Bronchial epithelial cell (primary cell): ENCODE measurements at regions not wholly inside any gene's neighbourhood (a gene's known extent, or its start where the extent isn't known, plus 50 kb on each side); places are given as distances from the start of the nearest gene placed in this dataset.

ENCODE experiments used
- DNase-seq: peaks from one replicate; pipeline ENCODE4 v3.0.0-alpha.2; 2010; ENCODE audit warnings: low read depth
- FAIRE-seq: peaks from 2 replicates; lab custom pipeline; 2011; peaks lifted over from hg19 to GRCh38; lab: Jason Lieb, UNC
- H3K27me3 ChIP-seq: 2 replicates; pipeline ENCODE4 v1.5.1; 2011; ENCODE audit warnings: low read length; ENCODE audit not compliant: control insufficient read depth, insufficient read depth
- H3K36me3 ChIP-seq: 2 replicates; pipeline ENCODE4 v1.5.1; 2011; ENCODE audit warnings: low read length; ENCODE audit not compliant: control insufficient read depth, insufficient read depth
- H3K4me3 ChIP-seq: 2 replicates; pipeline ENCODE4 v1.5.1; 2011; ENCODE audit warnings: mild to moderate bottlenecking, low read depth, low read length, control low read depth
- TF ChIP-seq, protein P1 (sequence below): IDR thresholded peaks from 2 replicates; pipeline ENCODE4 v1.5.1; 2011; ENCODE audit warnings: mild to moderate bottlenecking, moderate library complexity, low read length, control low read depth, inconsistent platforms; ENCODE audit not compliant: insufficient read depth, severe bottlenecking

- DNase-seq (no peak), FAIRE-seq (no peak)
- H3K27me3 ChIP-seq: no peaks in the 10 kb centered on the region
- TF ChIP-seq, protein P1, sequence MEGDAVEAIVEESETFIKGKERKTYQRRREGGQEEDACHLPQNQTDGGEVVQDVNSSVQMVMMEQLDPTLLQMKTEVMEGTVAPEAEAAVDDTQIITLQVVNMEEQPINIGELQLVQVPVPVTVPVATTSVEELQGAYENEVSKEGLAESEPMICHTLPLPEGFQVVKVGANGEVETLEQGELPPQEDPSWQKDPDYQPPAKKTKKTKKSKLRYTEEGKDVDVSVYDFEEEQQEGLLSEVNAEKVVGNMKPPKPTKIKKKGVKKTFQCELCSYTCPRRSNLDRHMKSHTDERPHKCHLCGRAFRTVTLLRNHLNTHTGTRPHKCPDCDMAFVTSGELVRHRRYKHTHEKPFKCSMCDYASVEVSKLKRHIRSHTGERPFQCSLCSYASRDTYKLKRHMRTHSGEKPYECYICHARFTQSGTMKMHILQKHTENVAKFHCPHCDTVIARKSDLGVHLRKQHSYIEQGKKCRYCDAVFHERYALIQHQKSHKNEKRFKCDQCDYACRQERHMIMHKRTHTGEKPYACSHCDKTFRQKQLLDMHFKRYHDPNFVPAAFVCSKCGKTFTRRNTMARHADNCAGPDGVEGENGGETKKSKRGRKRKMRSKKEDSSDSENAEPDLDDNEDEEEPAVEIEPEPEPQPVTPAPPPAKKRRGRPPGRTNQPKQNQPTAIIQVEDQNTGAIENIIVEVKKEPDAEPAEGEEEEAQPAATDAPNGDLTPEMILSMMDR: no peak
- H3K4me3 ChIP-seq: no peak overlapping the region
- H3K36me3 ChIP-seq: no peaks in the 10 kb centered on the region
These were observed 344.6 kb upstream of the MARCKS start for GRCh38 chr6:113512576-113512975.

DNA sequence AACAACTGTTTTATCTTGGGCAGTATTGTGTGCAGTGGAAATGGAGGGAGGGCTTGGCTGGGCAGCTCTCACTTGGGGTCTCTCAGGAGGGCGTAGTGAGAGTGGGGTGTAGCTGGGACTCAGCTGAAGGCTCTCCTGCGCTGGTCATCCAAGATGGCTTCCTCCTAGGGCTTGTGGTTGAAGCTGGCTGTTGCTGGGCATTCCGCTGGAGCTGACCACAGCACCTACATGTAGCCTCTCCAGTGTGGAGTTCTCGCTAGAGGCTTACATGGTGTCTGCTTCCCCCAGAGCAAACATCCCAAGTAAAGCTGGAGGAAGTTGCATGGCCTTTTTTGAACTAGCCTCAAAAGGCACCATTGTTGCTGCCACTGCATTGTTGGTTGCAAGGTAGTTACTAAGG lies 344.1 kb upstream of the MARCKS start:
- no peak overlapping the region for H3K4me3 ChIP-seq
- TF ChIP-seq, protein P1: no peak
- FAIRE-seq: no peak

DNA sequence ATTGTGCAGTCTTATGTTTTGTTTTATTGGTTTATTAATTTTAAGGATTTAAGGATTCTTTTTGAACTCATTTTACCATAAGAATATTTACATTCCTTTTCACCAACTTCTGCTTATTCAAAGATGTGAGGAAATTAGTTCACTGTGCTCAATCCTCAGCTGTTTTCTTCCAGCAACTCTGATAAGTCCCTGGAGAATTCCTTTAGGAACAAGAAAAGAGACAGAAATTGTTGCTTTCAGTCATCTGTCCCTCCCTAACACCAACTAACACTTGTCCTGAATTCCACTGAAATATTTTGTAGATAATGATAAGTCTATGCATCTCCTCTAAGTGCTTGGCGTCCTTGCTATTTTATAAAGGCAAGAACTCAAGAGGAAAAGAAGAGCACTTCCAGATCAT lies 334.8 kb upstream of the MARCKS start:
- TF ChIP-seq, protein P1: no peak
- Histone ChIP-seq H3K4me3 (no peak overlapping the region), H3K36me3 (no peaks in the 10 kb centered on the region), H3K27me3 (no peaks in the 10 kb centered on the region)
- FAIRE-seq (no peak), DNase-seq (no peak)

More for the DNA sequence above, 344.1 kb upstream of the MARCKS start:
- H3K27me3 ChIP-seq: no peaks in the 10 kb centered on the region
- H3K36me3 ChIP-seq: no peaks in the 10 kb centered on the region
- no peak for DNase-seq

- no peak for FAIRE-seq
- no peak overlapping the region for H3K4me3 ChIP-seq
- H3K27me3 ChIP-seq: no peaks in the 10 kb centered on the region
- DNase-seq: no peak
- H3K36me3 ChIP-seq: no peaks in the 10 kb centered on the region
- TF ChIP-seq, protein P1: no peak
These were observed 332.3 kb upstream of the MARCKS start for GRCh38 chr6:113524826-113525225.

- H3K27me3 ChIP-seq: no peaks in the 10 kb centered on the region
- H3K4me3 ChIP-seq: no peak overlapping the region
- no peaks in the 10 kb centered on the region for H3K36me3 ChIP-seq
- TF ChIP-seq, protein P1: no peak
- FAIRE-seq: peak; percentile 83
- DNase-seq: peak; percentile 99
These were observed 330.6 kb upstream of the MARCKS start for GRCh38 chr6:113526553-113526952.

GRCh38 chr6:113526995-113527394 lies 330.1 kb upstream of the MARCKS start:
- no peak overlapping the region for H3K4me3 ChIP-seq
- H3K27me3 ChIP-seq: no peaks in the 10 kb centered on the region
- H3K36me3 ChIP-seq: no peaks in the 10 kb centered on the region
- DNase-seq: no peak
- TF ChIP-seq, protein P1: no peak
- FAIRE-seq: no peak
